AG20443 (cell line): ENCODE measurements at regions not wholly inside any gene's neighbourhood (a gene's known extent, or its start where the extent isn't known, plus 50 kb on each side); places are given as distances from the start of the nearest gene placed in this dataset.

Experiments
- DNase-seq: peaks from one replicate; pipeline ENCODE4 v3.0.0; 2012; ENCODE audit warnings: low spot score, mixed read lengths

GRCh38 chr10:90328459-90328858 is 529.4 kb downstream of the HTR7 start:
- no peak for DNase-seq

GRCh38 chr10:90328896-90329295 is 528.9 kb downstream of the HTR7 start:
- no peak for DNase-seq

GRCh38 chr10:90337316-90337715 is 520.5 kb downstream of the HTR7 start:
- DNase-seq, result no peak

- DNase-seq, result no peak
Observed at GRCh38 chr10:90342480-90342879, 515.4 kb downstream of the HTR7 start.

- no peak for DNase-seq
Observed at GRCh38 chr10:90344226-90344625, 513.6 kb downstream of the HTR7 start.

GRCh38 chr10:90347239-90347638 is 510.6 kb downstream of the HTR7 start:
- no peak for DNase-seq

- DNase-seq, result no peak
Observed at GRCh38 chr10:90350122-90350521, 507.7 kb downstream of the HTR7 start.

GRCh38 chr10:90352288-90352687 is 505.6 kb downstream of the HTR7 start:
- DNase-seq, result no peak

GRCh38 chr10:90354914-90355313 is 502.9 kb downstream of the HTR7 start:
- DNase-seq, result no peak

GRCh38 chr10:90363799-90364483 is 493.9 kb downstream of the HTR7 start:
- no peak for DNase-seq

- no peak for DNase-seq
Observed at GRCh38 chr10:90372451-90372850, 485.4 kb downstream of the HTR7 start.

GRCh38 chr10:90373911-90374310 is 483.9 kb downstream of the HTR7 start:
- no peak for DNase-seq

- no peak for DNase-seq
Observed at GRCh38 chr10:90378524-90379076, 479.2 kb downstream of the HTR7 start.

- no peak for DNase-seq
Observed at GRCh38 chr10:90381468-90381867, 476.4 kb downstream of the HTR7 start.

GRCh38 chr10:90389876-90390275 is 468.0 kb downstream of the HTR7 start:
- no peak for DNase-seq

GRCh38 chr10:90394311-90394710 is 463.5 kb downstream of the HTR7 start:
- DNase-seq, result no peak

GRCh38 chr10:90396721-90397120 is 461.1 kb downstream of the HTR7 start:
- no peak for DNase-seq

- no peak for DNase-seq
Observed at GRCh38 chr10:90398566-90398965, 459.3 kb downstream of the HTR7 start.

GRCh38 chr10:90399782-90400181 is 458.1 kb downstream of the HTR7 start:
- no peak for DNase-seq

GRCh38 chr10:90403211-90404000 is 454.4 kb downstream of the HTR7 start:
- no peak for DNase-seq

GRCh38 chr10:90407131-90407530 is 450.7 kb downstream of the HTR7 start:
- DNase-seq, result no peak

- DNase-seq, result no peak
Observed at GRCh38 chr10:90407851-90408250, 450.0 kb downstream of the HTR7 start.

GRCh38 chr10:90412582-90412981 is 445.3 kb downstream of the HTR7 start:
- no peak for DNase-seq
